Stomach (tissue), 4 donors: ENCODE measurements at regions not wholly inside any gene's neighbourhood (a gene's known extent, or its start where the extent isn't known, plus 50 kb on each side); places are given as distances from the start of the nearest gene placed in this dataset.

ENCODE experiments used
- CTCF ChIP-seq, 7 experiments: fragments of 450-650 bp in 4 of 7; fragments of 200-600 bp in 3 of 7; sonication (generic) in 3 of 7; IDR thresholded peaks; one replicate each; pipeline ENCODE4 v1.5.1; 2016 to 2019; ENCODE audit warnings: antibody characterized with exemption in 7 of 7, control low read depth in 2 of 7, mild to moderate bottlenecking in 1 of 7
- POLR2A ChIP-seq, 4 donors: fragments of 450-650 bp; IDR thresholded peaks; one replicate each; pipeline ENCODE4 v1.6.1; 2016; ENCODE audit warnings: antibody characterized with exemption in 4 of 4, control low read depth in 2 of 4, mild to moderate bottlenecking in 1 of 4, moderate library complexity in 1 of 4
- POLR2AphosphoS5 ChIP-seq, 3 donors: sonication (generic); formaldehyde crosslinking; IDR thresholded peaks; one replicate each; pipeline ENCODE4 v1.6.1; 2016; ENCODE audit warnings: antibody characterized with exemption in 3 of 3

DNA sequence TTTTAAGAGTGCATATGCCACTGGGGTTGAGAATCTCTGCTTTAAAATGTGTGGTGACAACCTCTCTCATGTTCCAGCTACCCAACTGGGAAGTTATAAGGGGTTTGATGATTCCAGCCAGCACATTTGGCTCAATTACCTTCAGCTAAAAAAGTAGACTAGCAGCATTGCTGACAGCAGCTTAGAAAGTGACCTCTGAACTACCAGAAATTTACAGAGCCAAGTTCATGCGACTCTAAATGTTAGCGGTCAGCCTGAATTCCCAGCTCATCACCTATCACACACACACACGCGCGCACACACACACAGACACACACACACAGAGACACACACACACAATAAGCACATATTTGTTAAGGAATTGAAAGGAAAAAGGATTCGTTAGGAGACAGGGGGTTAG lies 377.5 kb downstream of the TMEM167A start:
- TF ChIP-seq CTCF (IDR thresholded peaks at IDR 0.05), result no peak
- no peak for TF ChIP-seq POLR2A (IDR thresholded peaks at IDR 0.05)
- TF ChIP-seq POLR2AphosphoS5 (IDR thresholded peaks at IDR 0.05), result no peak
